Activated CD4-positive, CD25-positive, alpha-beta regulatory T cell treated with anti-CD3 and anti-CD28 coated beads, Interleukin-2, amount 50 U/mL, for 24 hours (primary cell): ENCODE measurements at regions not wholly inside any gene's neighbourhood (a gene's known extent, or its start where the extent isn't known, plus 50 kb on each side); places are given as distances from the start of the nearest gene placed in this dataset.
"Not testable (repeated sequence)": the region's sequence is repeated elsewhere in the genome, so short reads cannot be mapped to it uniquely, and the experiment has no call there.

Experiments
- ATAC-seq, 2 donors: fragments of 150-1000 bp; cut with Tn5 transposase; one replicate each; pipeline ENCODE4 v1.10.0; 2021; ENCODE audit warnings: mild to moderate bottlenecking in 1 of 2, moderate library complexity in 1 of 2

GRCh38 chrX:16320765-16321355 is 153.6 kb downstream of the MAGEB17 start:
- no peak for ATAC-seq

GRCh38 chrX:16333453-16333852 is 166.2 kb downstream of the MAGEB17 start:
- ATAC-seq: no peak

GRCh38 chrX:16335181-16335580 is 167.9 kb downstream of the MAGEB17 start:
- ATAC-seq: no peak

GRCh38 chrX:16347968-16348670 is 180.8 kb downstream of the MAGEB17 start:
- ATAC-seq: no peak

- no peak for ATAC-seq
These were observed 190.6 kb downstream of the MAGEB17 start for GRCh38 chrX:16357902-16358301.

GRCh38 chrX:16360056-16360455 is 192.8 kb downstream of the MAGEB17 start:
- not testable (repeated sequence) for ATAC-seq

- ATAC-seq: no peak
These were observed 201.4 kb downstream of the MAGEB17 start for GRCh38 chrX:16368696-16369095.

GRCh38 chrX:16376056-16376455 is 208.8 kb downstream of the MAGEB17 start:
- ATAC-seq: no peak

GRCh38 chrX:16386126-16386525 is 218.8 kb downstream of the MAGEB17 start:
- ATAC-seq: no peak

GRCh38 chrX:16392597-16392996 is 225.3 kb downstream of the MAGEB17 start:
- ATAC-seq: no peak

GRCh38 chrX:16394290-16394689 is 227.0 kb downstream of the MAGEB17 start:
- no peak for ATAC-seq

GRCh38 chrX:16403808-16404207 is 236.5 kb downstream of the MAGEB17 start:
- no peak for ATAC-seq

- ATAC-seq: no peak
These were observed 233.4 kb upstream of the S100G start for GRCh38 chrX:16416588-16416987.

GRCh38 chrX:16418650-16419049 is 231.3 kb upstream of the S100G start:
- no peak for ATAC-seq

- ATAC-seq: no peak
These were observed 222.3 kb upstream of the S100G start for GRCh38 chrX:16427668-16428067.

GRCh38 chrX:16429406-16429805 is 220.6 kb upstream of the S100G start:
- ATAC-seq: no peak

- ATAC-seq: no peak
These were observed 218.7 kb upstream of the S100G start for GRCh38 chrX:16431266-16431665.

GRCh38 chrX:16433021-16433420 is 216.9 kb upstream of the S100G start:
- no peak for ATAC-seq

GRCh38 chrX:16435399-16435986 is 214.5 kb upstream of the S100G start:
- no peak for ATAC-seq

GRCh38 chrX:16436348-16437188 is 213.4 kb upstream of the S100G start:
- ATAC-seq: peak; percentile 58 to 60

GRCh38 chrX:16440446-16440845 is 209.5 kb upstream of the S100G start:
- ATAC-seq: no peak

GRCh38 chrX:16444353-16444752 is 205.6 kb upstream of the S100G start:
- ATAC-seq: no peak

- peak; percentile 38 to 49 for ATAC-seq
These were observed 204.7 kb upstream of the S100G start for GRCh38 chrX:16445166-16445752.
